T-cell (primary cell): ENCODE measurements at regions not wholly inside any gene's neighbourhood (a gene's known extent, or its start where the extent isn't known, plus 50 kb on each side); places are given as distances from the start of the nearest gene placed in this dataset.
"Not testable (repeated sequence)": the region's sequence is repeated elsewhere in the genome, so short reads cannot be mapped to it uniquely, and the experiment has no call there.

Source experiments
- ATAC-seq, 4 experiments: fragments of 200-7000 bp in 3 of 4; fragments of 150-1000 bp in 1 of 4; cut with Tn5 transposase; replicated peaks in 1 of 4; 1 replicate in 3 of 4; 2 replicates in 1 of 4; pipeline ENCODE4 v1.10.0; 2021; ENCODE audit warnings: moderate library complexity in 3 of 4, mild to moderate bottlenecking in 2 of 4, moderate number of reproducible peaks in 1 of 4
- CTCF ChIA-PET, 2 donors: fragments of 300-600 bp; sonication (Branson Sonifier 250); formaldehyde crosslinking; loops; one replicate each; lab custom pipeline; 2022; ENCODE audit warnings: antibody characterized with exemption in 2 of 2; lab: Charles Lee
- POLR2A ChIA-PET, 2 donors: fragments of 300-600 bp; sonication (Branson Sonifier 250); formaldehyde crosslinking; loops; one replicate each; lab custom pipeline; 2022; ENCODE audit warnings: antibody characterized with exemption in 2 of 2; lab: Charles Lee
- DNase-seq, 35 experiments: peaks; one replicate each; pipeline versions ENCODE4 v3.0.0 to v3.0.0-alpha.2; 2013 to 2023
- H3K27ac ChIP-seq: one replicate; pipeline ENCODE4 v1.5.1; 2013; ENCODE audit warnings: low read length
- H3K27me3 ChIP-seq, 2 experiments: replicated peaks in 1 of 2; 1 replicate in 1 of 2; 2 replicates in 1 of 2; pipeline versions ENCODE4 v1.6.1 to v1.7.0; 2013; ENCODE audit warnings: low read length in 1 of 2, mixed read lengths in 1 of 2; ENCODE audit not compliant: control insufficient read depth in 2 of 2, insufficient read depth in 2 of 2; ENCODE audit errors: extremely low read depth in 1 of 2
- H3K36me3 ChIP-seq, 2 donors: 1 replicate in 1 of 2; 2 replicates in 1 of 2; pipeline versions ENCODE4 v1.6.1 to v1.7.0; 2013; ENCODE audit warnings: low read length in 1 of 2; ENCODE audit not compliant: control insufficient read depth in 2 of 2, insufficient read depth in 1 of 2; ENCODE audit errors: extremely low read depth in 1 of 2
- H3K4me1 ChIP-seq, 2 experiments: 1 replicate in 1 of 2; 2 replicates in 1 of 2; pipeline versions ENCODE4 v1.6.1 to v1.7.0; 2013; ENCODE audit warnings: low read length in 2 of 2, mixed read lengths in 1 of 2; ENCODE audit not compliant: insufficient read depth in 2 of 2, control insufficient read depth in 1 of 2; ENCODE audit errors: extremely low read depth in 1 of 2
- H3K4me3 ChIP-seq, 2 donors: 1 replicate in 1 of 2; 2 replicates in 1 of 2; pipeline versions ENCODE4 v1.5.1 to v1.7.0; 2013; ENCODE audit warnings: mild to moderate bottlenecking in 2 of 2, low read length in 1 of 2, moderate library complexity in 1 of 2; ENCODE audit not compliant: control insufficient read depth in 1 of 2; ENCODE audit errors: extremely low read depth in 1 of 2
- H3K9me3 ChIP-seq: 2 replicates; pipeline ENCODE4 v1.7.0; 2013
- H3K27ac Mint-ChIP-seq, 2 donors: one replicate each; pipeline ENCODE4 v1.8.0; 2020 to 2021; ENCODE audit warnings: mild to moderate bottlenecking in 2 of 2, mixed read lengths in 2 of 2
- H3K27me3 Mint-ChIP-seq, 2 donors: one replicate each; pipeline ENCODE4 v1.8.0; 2021 to 2022; ENCODE audit warnings: mixed read lengths in 2 of 2
- H3K36me3 Mint-ChIP-seq: one replicate; pipeline ENCODE4 v1.8.0; 2021; ENCODE audit warnings: mixed read lengths
- H3K4me1 Mint-ChIP-seq, 3 donors: one replicate each; pipeline ENCODE4 v1.8.0; 2020 to 2022; ENCODE audit warnings: mixed read lengths in 3 of 3, mild to moderate bottlenecking in 1 of 3
- H3K4me3 Mint-ChIP-seq, 3 donors: one replicate each; pipeline ENCODE4 v1.8.0; 2020 to 2022; ENCODE audit warnings: mild to moderate bottlenecking in 3 of 3, mixed read lengths in 3 of 3, moderate library complexity in 3 of 3
- H3K9me3 Mint-ChIP-seq, 3 donors: one replicate each; pipeline ENCODE4 v1.8.0; 2020 to 2022; ENCODE audit warnings: mixed read lengths in 3 of 3
- WGBS: methylation state at CpG from one replicate; pipeline ENCODE4 v1.1.5; 2013; ENCODE audit warnings: missing lambda C conversion rate; ENCODE audit not compliant: insufficient coverage; 5-methylcytosine and 5-hydroxymethylcytosine counted together

GRCh38 chr13:65504213-65504612 is 1725.9 kb downstream of the PCDH9 start:
- Histone ChIP-seq H3K36me3 (no peaks in the 10 kb centered on the region), H3K9me3 (no peaks in the 10 kb centered on the region), H3K4me1 (no peaks in the 10 kb centered on the region), H3K27me3 (no peaks in the 10 kb centered on the region), H3K4me3 (no peak overlapping the region), H3K27ac (no peak overlapping the region)
- no peaks in the 10 kb centered on the region for H3K27me3 Mint-ChIP-seq
- CTCF ChIA-PET = no interaction called here
- DNase-seq (no peak), ATAC-seq (no peak)
- no peak overlapping the region for H3K27ac Mint-ChIP-seq
- POLR2A ChIA-PET = no interaction called here
- H3K9me3 Mint-ChIP-seq = peaks cover 9 to 26% (median 11%) of the 10 kb centered on the region in 3 donors
- H3K36me3 Mint-ChIP-seq = no peaks in the 10 kb centered on the region
- WGBS = no CpG with 5 or more reads among the region's 1 CpG
- no peak overlapping the region for H3K4me3 Mint-ChIP-seq
- no peaks in the 10 kb centered on the region for H3K4me1 Mint-ChIP-seq

DNA sequence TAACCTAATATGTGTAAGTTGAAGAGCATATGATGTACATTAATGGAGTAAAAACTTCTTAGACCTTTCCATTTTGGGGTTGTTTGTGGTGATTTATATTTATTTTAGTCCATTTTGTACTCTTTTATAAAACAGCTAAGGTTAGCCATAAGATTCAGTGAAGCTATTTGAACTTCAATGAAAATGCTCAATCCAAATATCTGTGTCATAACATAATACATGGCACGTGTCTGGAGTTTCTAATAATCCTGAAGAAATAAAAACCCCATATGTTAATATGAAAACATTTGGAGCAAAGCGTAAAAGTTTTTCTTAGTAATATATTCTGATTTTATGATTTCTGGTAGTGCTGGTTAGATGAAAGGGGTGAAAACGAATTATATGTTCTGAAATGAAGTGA is 1729.7 kb downstream of the PCDH9 start:
- WGBS = no CpG with 5 or more reads among the region's 3 CpGs
- H3K9me3 ChIP-seq = no peaks in the 10 kb centered on the region
- CTCF ChIA-PET = no interaction called here

DNA sequence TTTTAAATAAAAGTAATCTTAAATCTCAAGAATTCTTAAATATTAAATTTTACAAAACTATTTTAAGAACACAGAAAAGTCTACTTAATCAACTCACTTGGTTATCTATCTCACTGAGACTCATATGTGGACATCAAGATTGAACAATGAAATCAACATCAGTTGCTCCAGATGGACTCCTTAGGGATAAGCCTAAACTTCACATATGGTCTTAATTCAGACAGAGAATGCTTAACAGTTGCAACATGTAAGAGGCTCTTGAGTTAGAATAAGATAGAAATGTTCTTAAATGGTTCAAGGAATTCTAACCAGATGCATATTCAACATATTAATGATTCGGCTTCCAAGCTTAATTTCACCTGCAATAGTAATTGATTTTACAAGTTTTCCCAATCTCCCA is 1730.9 kb downstream of the PCDH9 start:
- Histone ChIP-seq H3K4me1 (no peaks in the 10 kb centered on the region), H3K4me3 (no peak overlapping the region), H3K9me3 (no peaks in the 10 kb centered on the region), H3K27ac (no peak overlapping the region), H3K36me3 (no peaks in the 10 kb centered on the region), H3K27me3 (no peaks in the 10 kb centered on the region)
- WGBS = no CpG with 5 or more reads among the region's 1 CpG
- ATAC-seq = no peak
- Mint-ChIP-seq H3K27me3 (no peaks in the 10 kb centered on the region), H3K36me3 (no peaks in the 10 kb centered on the region), H3K9me3 (peaks cover 7 to 14% (median 11%) of the 10 kb centered on the region in 3 donors), H3K27ac (no peak overlapping the region), H3K4me1 (no peaks in the 10 kb centered on the region), H3K4me3 (no peak overlapping the region)
- no peak for DNase-seq
- POLR2A ChIA-PET = no interaction called here
- CTCF ChIA-PET = no interaction called here

More for the DNA sequence above, 1729.7 kb downstream of the PCDH9 start:
- H3K36me3 ChIP-seq = no peaks in the 10 kb centered on the region
- Mint-ChIP-seq H3K4me1 (no peaks in the 10 kb centered on the region), H3K27me3 (no peaks in the 10 kb centered on the region), H3K27ac (no peak overlapping the region), H3K36me3 (no peaks in the 10 kb centered on the region), H3K4me3 (no peak overlapping the region), H3K9me3 (peaks cover 7 to 20% (median 11%) of the 10 kb centered on the region in 3 donors)
- H3K27ac ChIP-seq = no peak overlapping the region
- H3K4me3 ChIP-seq = no peak overlapping the region
- POLR2A ChIA-PET = no interaction called here
- H3K27me3 ChIP-seq = no peaks in the 10 kb centered on the region
- H3K4me1 ChIP-seq = no peaks in the 10 kb centered on the region
- DNase-seq = no peak
- ATAC-seq = no peak

DNA sequence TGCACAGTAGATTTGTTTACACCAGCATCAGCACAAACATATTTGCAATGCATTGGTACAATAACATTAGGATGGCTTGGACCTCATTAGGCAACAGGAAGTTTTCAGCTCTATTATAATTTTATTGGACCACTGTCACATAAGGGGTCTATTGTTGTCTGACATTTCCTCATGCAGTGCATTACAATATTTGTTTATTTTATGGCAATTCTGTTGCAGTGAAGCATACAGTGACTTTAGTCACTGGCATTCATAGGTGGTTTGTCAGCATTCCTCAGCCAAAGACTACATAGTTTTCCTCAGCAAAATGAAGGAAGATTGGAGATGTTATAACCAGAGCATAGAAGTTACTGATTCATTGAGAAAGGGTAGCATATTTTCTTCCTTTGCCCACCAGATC is 1732.9 kb downstream of the PCDH9 start:
- H3K9me3 Mint-ChIP-seq = peaks cover 6 to 11% (median 10%) of the 10 kb centered on the region in 3 donors
- CTCF ChIA-PET = no interaction called here

GRCh38 chr13:65490725-65491124 is 1739.4 kb downstream of the PCDH9 start:
- POLR2A ChIA-PET, CTCF ChIA-PET, H3K27me3 ChIP-seq, H3K4me3 Mint-ChIP-seq, H3K4me1 Mint-ChIP-seq, H3K27ac Mint-ChIP-seq, H3K36me3 ChIP-seq, DNase-seq, ATAC-seq, H3K9me3 ChIP-seq, H3K27me3 Mint-ChIP-seq, H3K4me3 ChIP-seq, H3K4me1 ChIP-seq, H3K36me3 Mint-ChIP-seq, H3K27ac ChIP-seq: not testable (repeated sequence)
- H3K9me3 Mint-ChIP-seq = peaks cover 17 to 26% (median 19%) of the 10 kb centered on the region in 3 donors
- no CpG with 5 or more reads among the region's 1 CpG for WGBS

More for the DNA sequence above, 1732.9 kb downstream of the PCDH9 start:
- H3K4me1 ChIP-seq = no peaks in the 10 kb centered on the region
- ATAC-seq (no peak), DNase-seq (no peak)
- H3K27me3 ChIP-seq = no peaks in the 10 kb centered on the region
- no peak overlapping the region for H3K27ac Mint-ChIP-seq
- H3K4me1 Mint-ChIP-seq = no peaks in the 10 kb centered on the region
- no peaks in the 10 kb centered on the region for H3K36me3 Mint-ChIP-seq
- H3K27me3 Mint-ChIP-seq = no peaks in the 10 kb centered on the region
- H3K27ac ChIP-seq = no peak overlapping the region
- H3K36me3 ChIP-seq = no peaks in the 10 kb centered on the region
- H3K9me3 ChIP-seq = no peaks in the 10 kb centered on the region
- no peak overlapping the region for H3K4me3 ChIP-seq
- POLR2A ChIA-PET = no interaction called here
- no peak overlapping the region for H3K4me3 Mint-ChIP-seq

- ATAC-seq = no peak
- no peaks in the 10 kb centered on the region for H3K9me3 ChIP-seq
- H3K4me1 ChIP-seq = no peaks in the 10 kb centered on the region
- Mint-ChIP-seq H3K27ac (no peak overlapping the region), H3K4me1 (no peaks in the 10 kb centered on the region), H3K27me3 (no peaks in the 10 kb centered on the region), H3K36me3 (no peaks in the 10 kb centered on the region), H3K9me3 (peaks cover 16 to 26% (median 21%) of the 10 kb centered on the region in 3 donors), H3K4me3 (no peak overlapping the region)
- CTCF ChIA-PET = interaction anchor here in 1 of 2 donors (0.8 kb wide), 1 partner anchor 668 kb away, joined by 3 read pairs; no protein-coding TSS in a partner anchor
- no peaks in the 10 kb centered on the region for H3K36me3 ChIP-seq
- no peaks in the 10 kb centered on the region for H3K27me3 ChIP-seq
- no peak overlapping the region for H3K27ac ChIP-seq
- POLR2A ChIA-PET = no interaction called here
- H3K4me3 ChIP-seq = no peak overlapping the region
- 72% methylated on average over 2 of the region's 3 CpGs for WGBS
- no peak for DNase-seq
Measured at GRCh38 chr13:65488606-65489005, 1741.5 kb downstream of the PCDH9 start.

- Mint-ChIP-seq H3K27me3 (no peaks in the 10 kb centered on the region), H3K36me3 (no peaks in the 10 kb centered on the region), H3K9me3 (peaks cover 4 to 21% (median 8%) of the 10 kb centered on the region in 3 donors), H3K4me1 (no peaks in the 10 kb centered on the region), H3K27ac (no peak overlapping the region), H3K4me3 (no peak overlapping the region)
- WGBS = no CpG with 5 or more reads among the region's 2 CpGs
- no peak overlapping the region for H3K27ac ChIP-seq
- no peak overlapping the region for H3K4me3 ChIP-seq
- H3K27me3 ChIP-seq = no peaks in the 10 kb centered on the region
- CTCF ChIA-PET = no interaction called here
- H3K36me3 ChIP-seq = no peaks in the 10 kb centered on the region
- H3K4me1 ChIP-seq = no peaks in the 10 kb centered on the region
- POLR2A ChIA-PET = no interaction called here
- H3K9me3 ChIP-seq = no peaks in the 10 kb centered on the region
- no peak for ATAC-seq
- no peak for DNase-seq
Measured at GRCh38 chr13:65479692-65480091, 1750.4 kb downstream of the PCDH9 start.
